Adrenal gland (tissue), 5 donors: ENCODE measurements at regions not wholly inside any gene's neighbourhood (a gene's known extent, or its start where the extent isn't known, plus 50 kb on each side); places are given as distances from the start of the nearest gene placed in this dataset.

Source experiments
- POLR2A ChIP-seq, 2 donors: fragments of 450-650 bp; IDR thresholded peaks; one replicate each; pipeline ENCODE4 v1.6.1; 2017; ENCODE audit warnings: antibody characterized with exemption in 2 of 2, mild to moderate bottlenecking in 2 of 2, moderate library complexity in 1 of 2
- TF ChIP-seq, protein P1 (sequence below), 6 experiments: fragments of 450-650 bp in 4 of 6; fragments of 200-600 bp in 2 of 6; sonication (generic) in 1 of 6; IDR thresholded peaks; 1 replicate in 5 of 6; 2 replicates in 1 of 6; pipeline versions ENCODE4 v1.5.1 to v1.8.0; 2016 to 2021; ENCODE audit warnings: antibody characterized with exemption in 6 of 6, mild to moderate bottlenecking in 2 of 6, moderate library complexity in 1 of 6
- donor health status: DM: no; HTN: no; CAD: no.

DNA sequence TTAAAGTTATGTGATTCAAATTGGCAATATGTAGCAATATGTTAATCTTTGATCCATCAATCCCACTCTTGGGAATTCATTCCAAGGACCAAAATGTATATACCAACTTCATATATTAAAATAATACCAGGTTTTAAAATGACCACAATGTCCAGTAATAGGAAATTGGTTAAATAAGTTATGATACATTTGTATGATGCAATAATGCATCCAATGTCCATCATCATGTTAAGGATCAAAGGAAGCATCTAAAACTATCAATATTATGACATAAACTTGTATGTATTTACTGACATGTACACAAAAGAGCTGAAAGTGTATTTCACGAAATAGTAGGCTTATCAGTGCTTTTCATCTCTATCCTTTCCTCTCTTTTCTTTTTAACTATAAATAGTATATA lies 406.0 kb downstream of the RSL24D1 start:
- TF ChIP-seq, protein P1, sequence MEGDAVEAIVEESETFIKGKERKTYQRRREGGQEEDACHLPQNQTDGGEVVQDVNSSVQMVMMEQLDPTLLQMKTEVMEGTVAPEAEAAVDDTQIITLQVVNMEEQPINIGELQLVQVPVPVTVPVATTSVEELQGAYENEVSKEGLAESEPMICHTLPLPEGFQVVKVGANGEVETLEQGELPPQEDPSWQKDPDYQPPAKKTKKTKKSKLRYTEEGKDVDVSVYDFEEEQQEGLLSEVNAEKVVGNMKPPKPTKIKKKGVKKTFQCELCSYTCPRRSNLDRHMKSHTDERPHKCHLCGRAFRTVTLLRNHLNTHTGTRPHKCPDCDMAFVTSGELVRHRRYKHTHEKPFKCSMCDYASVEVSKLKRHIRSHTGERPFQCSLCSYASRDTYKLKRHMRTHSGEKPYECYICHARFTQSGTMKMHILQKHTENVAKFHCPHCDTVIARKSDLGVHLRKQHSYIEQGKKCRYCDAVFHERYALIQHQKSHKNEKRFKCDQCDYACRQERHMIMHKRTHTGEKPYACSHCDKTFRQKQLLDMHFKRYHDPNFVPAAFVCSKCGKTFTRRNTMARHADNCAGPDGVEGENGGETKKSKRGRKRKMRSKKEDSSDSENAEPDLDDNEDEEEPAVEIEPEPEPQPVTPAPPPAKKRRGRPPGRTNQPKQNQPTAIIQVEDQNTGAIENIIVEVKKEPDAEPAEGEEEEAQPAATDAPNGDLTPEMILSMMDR (IDR thresholded peaks at IDR 0.05) = no peak
- no peak for TF ChIP-seq POLR2A (IDR thresholded peaks at IDR 0.05)
